DLD1 (cell line): ENCODE measurements at regions not wholly inside any gene's neighbourhood (a gene's known extent, or its start where the extent isn't known, plus 50 kb on each side); places are given as distances from the start of the nearest gene placed in this dataset.
"Not testable (repeated sequence)": the region's sequence is repeated elsewhere in the genome, so short reads cannot be mapped to it uniquely, and the experiment has no call there.

Experiments used
- in situ Hi-C: cut with HindIII; loops from 2 replicates; pipeline ENCODE4 v1.10.0; 2017; ENCODE audit warnings: low sequenced_read_pairs

GRCh38 chr4:120636120-120636630 lies 286.4 kb downstream of the PRDM5 start:
- in situ Hi-C loops = no loop called here

DNA sequence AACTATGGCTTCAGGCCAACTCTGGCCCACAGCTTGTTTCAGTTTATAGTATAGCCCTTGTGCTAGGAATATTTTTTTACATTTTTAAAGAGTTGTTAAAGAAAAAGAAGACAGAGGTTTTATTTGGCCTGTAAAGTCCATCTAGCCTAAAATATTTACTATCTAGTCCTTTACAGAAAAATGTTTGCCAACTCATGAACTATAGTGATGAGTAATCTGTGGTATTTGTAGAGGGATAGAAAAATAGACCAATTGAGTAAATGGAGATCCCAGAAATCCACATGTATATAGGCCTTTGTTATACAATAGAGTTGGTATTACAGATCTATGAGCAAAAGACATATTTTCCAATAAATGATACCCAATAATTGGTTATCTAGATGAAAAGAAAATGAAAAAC lies 288.7 kb downstream of the PRDM5 start:
- in situ Hi-C loops = no loop called here

- in situ Hi-C loops = no loop called here
These were observed 292.1 kb downstream of the PRDM5 start for GRCh38 chr4:120630427-120630826.

DNA sequence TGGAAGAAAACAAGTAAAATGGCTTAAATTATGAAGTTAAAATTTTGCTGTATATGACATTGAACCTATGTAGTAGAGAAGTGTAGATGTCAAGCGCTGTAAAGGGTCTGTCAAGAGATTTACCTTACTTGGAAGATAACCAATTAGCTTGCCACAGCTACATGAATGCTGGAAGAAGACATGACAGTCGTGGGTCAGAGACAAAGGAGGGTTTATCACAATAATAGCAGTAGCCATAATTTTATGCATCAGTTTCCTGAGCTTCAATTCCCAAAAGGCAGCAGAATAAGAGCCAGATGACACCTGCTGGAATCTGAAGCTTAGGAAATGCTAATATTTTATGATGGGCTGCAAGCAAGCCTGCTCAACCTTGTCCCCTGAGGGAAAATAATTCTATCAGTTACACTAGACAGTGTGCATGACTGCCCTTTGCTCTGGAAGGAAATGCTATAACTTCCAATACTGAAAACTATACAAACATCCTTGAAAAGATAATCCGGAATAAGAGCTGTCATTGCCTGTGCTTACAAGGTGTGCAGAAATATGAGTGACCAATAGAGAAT lies 292.9 kb downstream of the PRDM5 start:
- in situ Hi-C loops = no loop called here

DNA sequence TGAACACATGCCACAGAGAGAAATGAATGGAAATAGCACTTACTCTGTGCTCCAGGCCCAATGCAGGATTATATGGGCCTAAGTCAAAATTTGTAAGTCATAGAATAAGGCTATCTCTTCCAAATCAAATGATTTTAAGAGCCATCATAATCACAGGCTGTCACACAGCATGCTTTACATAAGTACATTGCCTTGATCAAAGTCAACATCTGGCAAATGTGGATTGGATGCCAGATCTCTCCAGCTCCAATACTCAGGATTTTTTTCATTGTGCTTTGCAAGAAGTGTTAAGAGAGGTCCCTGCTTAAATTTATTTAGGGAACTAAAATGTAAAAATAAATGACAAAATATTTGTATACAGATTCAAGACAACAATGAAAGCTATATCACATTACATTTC lies 299.9 kb downstream of the PRDM5 start:
- in situ Hi-C loops = no loop called here

GRCh38 chr4:120617171-120617570 lies 305.4 kb downstream of the PRDM5 start:
- in situ Hi-C loops = no loop called here

DNA sequence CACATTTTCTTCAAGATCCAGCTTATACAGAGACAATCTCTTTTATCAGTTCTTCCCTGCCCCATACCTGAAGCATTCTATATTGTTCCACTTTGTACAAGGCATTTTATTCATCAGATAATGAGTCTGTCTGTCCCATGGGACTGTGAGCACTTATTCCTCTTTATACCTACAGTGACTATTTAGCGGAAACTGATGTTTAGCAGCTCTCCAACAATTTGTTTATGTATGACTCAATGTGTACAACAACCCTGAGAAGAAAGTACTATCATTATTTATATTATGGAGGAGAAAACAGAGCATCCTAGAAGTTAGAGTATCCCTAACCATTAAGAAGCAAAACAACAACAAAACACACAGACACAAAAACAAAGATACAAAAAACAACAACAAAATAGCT lies 306.5 kb downstream of the PRDM5 start:
- in situ Hi-C loops = no loop called here

DNA sequence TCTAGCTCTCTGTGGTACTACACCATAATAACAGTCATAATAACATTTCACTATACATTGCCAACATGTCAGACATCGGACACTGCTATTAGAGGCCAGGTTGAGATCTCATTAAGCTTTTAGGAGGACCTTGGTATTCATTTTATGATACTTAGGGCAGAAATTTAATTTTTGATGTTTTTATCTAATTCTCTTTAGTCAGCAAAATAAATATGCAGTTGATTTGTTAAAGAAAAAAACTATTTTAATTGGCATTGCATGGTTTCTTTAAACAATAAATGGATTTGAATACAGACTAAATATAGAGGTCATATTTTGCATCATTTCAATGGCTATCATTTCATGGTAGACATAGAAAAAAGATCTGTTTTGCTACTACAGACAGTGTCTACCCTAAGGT lies 308.7 kb downstream of the PRDM5 start:
- in situ Hi-C loops = no loop called here

GRCh38 chr4:120611092-120611491 lies 311.4 kb downstream of the PRDM5 start:
- in situ Hi-C loops = no loop called here

GRCh38 chr4:120591038-120591437 lies 331.5 kb downstream of the PRDM5 start:
- in situ Hi-C loops = no loop called here

GRCh38 chr4:120589787-120590186 lies 332.7 kb downstream of the PRDM5 start:
- in situ Hi-C loops = no loop called here

DNA sequence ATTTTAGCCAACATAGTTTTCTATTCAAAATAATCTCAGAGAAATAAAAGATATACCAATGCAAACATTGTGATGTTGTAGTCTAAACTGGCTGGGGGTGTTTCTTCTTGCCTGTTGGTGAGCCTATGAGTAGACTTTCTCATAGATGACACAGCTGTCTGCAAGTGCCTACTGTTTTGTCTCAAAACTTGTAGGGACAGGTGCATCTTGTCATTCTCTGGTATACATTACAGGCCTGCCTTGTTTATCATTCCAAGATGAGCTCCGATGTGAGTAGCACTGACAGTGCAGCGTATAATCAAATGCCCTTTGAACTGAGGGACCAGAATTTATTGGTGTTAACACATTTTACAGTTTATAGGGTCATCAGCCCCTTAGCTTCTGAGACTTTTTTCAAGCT lies 353.8 kb downstream of the PRDM5 start:
- in situ Hi-C loops = no loop called here

DNA sequence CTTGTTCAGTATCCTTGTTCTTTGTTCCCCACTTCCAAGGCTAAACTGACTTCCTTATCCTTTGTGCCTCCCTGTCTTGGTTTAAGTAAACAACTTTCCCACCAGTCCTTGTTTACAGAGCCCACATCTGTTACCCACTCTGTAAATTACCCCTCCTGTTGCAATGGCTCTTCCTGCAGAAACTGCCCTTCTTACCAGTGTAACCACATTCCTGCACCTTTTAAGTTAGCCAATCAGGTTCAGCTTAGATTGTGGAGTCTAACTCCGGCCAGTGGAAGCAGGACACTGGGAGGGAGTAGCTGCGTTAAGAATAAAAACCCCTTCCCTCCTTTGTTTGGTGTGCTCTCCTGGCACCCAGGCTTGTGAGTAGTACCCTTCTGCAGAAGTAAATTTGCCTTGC lies 360.9 kb downstream of the PRDM5 start:
- in situ Hi-C loops = no loop called here

DNA sequence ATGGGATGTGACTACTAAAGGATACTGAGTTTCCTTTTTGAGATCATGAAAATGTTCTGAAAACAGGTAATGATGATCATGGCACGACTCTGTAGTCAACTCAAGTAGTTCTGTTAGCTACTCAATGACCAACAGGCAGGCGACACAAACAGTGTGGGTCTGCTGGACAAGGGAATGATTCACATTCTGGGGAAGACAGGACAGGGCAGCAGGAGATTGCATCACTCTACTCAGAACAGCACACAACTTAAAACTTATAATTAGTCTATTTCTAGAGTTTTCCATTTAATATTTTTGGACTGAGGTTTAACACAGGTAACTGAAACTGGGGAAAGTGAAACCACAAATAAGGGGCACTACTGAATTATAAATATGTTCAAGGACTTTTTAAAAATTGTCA lies 365.2 kb downstream of the PRDM5 start:
- in situ Hi-C loops = no loop called here

GRCh38 chr4:120555058-120555457 lies 367.5 kb downstream of the PRDM5 start:
- in situ Hi-C loops = no loop called here

GRCh38 chr4:120554086-120554485 lies 368.4 kb downstream of the PRDM5 start:
- in situ Hi-C loops = no loop called here

- in situ Hi-C loops = not testable (repeated sequence)
These were observed 371.8 kb downstream of the PRDM5 start for GRCh38 chr4:120550624-120551220.

DNA sequence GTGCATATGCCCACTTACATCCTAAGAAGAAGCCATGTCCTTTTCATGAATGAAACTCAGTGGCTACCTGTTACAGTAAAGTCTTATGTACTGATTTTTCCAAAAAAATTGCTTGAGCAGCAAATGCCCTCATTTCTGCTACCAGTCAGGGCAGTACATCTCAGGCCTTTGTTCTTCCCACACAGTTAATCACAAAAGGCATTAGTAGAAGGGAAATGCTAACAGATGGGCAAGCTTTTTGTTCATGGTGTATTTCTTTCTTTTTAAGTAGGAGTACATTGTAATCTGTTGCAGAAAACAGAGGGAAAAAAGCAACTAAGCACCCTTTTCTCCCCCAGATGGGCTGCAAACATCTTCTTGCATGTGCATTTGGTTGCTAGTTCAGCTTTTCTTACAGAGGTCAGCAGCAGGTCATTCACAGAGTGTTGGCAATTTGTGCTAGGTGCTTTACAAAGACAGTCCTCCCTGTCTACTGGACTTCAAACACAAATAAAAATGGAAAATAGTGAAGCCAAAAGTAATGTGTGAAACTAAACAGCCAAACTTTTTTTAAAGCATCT lies 373.4 kb downstream of the PRDM5 start:
- in situ Hi-C loops = no loop called here

DNA sequence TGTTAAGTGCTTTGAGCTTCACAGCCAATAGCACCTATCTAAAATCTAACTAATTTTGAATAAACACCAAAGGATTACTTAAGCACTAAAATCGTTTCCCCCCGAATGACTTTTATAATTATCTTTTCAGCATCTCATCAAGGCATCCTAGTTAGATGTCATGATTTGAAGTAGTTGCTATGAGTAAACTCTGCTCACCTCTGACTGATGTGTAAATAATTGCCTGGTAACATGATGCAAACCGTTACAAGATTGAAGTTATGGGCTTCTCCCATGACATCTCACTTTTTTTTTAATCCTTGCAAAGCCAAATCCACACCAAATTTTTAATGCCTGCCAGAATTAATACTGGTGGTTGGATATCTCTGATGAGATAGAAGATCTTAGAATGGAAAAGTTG lies 377.1 kb downstream of the PRDM5 start:
- in situ Hi-C loops = no loop called here

DNA sequence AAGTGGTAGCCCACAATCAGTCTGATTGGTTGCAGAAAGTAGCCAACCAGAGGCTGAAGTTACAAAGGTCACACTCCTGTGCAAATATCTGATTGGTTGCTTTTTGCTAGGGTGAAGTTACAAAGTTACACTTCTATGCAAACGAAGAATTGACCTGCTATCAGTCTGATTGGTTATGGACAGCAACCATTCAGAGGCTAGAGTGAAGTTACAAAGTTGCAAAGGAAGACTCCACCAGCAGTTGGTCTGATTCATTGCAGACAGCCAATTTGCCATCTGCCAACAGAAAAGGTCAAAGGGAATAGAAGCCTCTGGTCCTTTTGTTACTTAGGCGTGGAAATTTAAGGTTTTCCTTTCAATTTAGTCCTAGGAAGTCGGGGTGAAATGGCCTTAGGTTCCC lies 377.7 kb downstream of the PRDM5 start:
- in situ Hi-C loops = no loop called here

- in situ Hi-C loops = no loop called here
These were observed 381.9 kb downstream of the PRDM5 start for GRCh38 chr4:120540625-120541024.

GRCh38 chr4:120536884-120537283 lies 385.6 kb downstream of the PRDM5 start:
- in situ Hi-C loops = no loop called here

GRCh38 chr4:120528428-120528827 lies 394.1 kb downstream of the PRDM5 start:
- in situ Hi-C loops = no loop called here
